ENCODE measurements at regions not wholly inside any gene's neighbourhood (a gene's known extent, or its start where the extent isn't known, plus 50 kb on each side); places are given as distances from the start of the nearest gene placed in this dataset.

DNA sequence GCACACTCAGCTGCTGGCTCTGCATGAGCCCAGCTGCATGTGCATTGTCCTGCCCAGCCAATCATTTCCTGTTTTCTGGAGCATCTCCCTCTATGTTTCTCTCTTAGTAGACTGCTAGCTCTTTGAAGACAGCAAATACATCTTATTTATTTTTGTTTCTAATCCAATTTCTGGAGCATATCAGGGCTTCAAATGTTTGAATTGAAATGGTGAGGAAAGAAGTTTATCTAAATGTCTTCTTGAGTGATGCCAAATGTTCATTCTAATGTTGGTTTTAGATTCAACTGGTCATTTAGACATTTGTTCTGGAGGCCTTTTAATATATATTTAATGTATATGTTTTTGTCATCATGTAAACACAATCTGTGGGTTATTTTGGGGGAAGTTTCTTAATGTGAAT, 141.9 kb downstream of the DNAJB9 start:
- no peak for DNase-seq

DNA sequence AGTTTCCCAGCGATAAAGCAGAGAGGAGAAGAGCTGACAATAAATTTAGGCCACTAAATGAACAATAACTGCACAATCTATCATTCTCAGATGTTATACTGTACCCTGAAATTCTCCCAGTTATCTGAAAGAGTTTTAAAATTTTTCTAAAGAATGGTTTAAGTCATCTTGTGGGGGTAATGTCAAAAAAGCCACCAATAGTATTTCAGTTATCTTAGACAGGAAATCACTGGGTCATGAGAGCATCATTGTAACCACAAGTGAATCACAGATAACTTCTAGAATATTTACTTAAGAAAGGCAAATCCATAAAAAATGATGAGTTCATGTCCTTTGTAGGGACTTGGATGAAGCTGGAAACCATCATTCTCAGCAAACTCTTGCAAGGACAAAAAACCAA, 147.1 kb downstream of the DNAJB9 start:
- no peak for DNase-seq

GRCh38 chr7:108717781-108718180, 148.1 kb downstream of the DNAJB9 start:
- no peak for DNase-seq

DNA sequence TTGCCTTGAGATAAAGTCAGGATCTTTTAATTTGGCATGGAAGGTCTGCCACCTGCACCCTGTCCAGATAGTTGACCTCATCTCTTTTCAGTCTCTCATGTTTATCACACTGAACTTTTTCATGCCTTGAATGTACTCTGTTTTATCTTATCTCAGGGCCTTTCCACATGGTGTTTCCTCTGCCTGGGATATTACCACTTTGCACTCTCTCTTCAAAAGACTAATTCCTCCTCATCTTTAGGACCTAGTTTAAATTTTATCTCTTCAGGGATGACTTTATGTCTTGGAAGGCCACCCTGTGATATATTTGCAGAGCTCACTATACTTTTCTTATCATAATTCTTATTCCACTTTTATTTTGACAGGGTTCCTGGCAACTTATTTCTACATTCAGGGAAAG, 150.0 kb downstream of the DNAJB9 start:
- no peak for DNase-seq

DNA sequence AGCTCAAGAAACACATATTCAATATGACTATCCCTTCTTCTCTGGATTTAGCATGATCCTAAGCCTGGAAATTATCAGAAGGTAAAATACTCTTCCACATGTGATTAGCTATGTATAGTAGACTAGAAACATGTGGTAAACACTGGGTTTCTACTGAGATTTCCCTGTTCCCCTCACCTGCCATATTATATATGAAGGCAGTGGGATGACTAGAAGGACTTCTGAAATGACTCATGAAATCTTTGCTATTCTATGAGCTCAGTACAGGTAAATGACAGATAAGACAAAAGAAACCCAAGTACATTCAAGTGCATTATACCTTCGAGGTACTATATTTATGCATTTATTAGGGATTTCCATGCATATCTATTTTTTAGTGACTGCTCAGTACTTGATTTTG, 152.9 kb downstream of the DNAJB9 start:
- DNase-seq = no peak

DNA sequence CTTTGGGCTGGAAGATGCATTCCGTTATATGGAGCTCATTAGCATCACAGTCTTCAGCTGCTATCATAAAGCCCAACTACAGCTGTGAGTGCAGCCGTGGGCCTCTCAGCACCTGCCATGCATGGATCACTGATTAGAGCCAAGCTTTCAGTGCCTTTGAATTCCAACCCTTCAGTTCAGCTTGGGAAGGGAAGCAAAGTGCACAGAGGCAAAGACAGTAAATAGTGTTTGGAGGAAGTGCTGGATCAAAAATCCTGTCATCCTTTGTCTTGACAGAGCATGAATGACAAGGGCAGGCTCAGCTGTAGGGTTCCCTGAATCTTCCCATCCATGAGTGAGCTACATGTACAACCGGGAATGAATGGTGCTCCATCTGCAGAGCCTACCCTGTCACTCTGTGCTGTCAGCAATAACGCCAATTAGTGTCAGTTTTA, 153.7 kb downstream of the DNAJB9 start:
- no peak for DNase-seq

GRCh38 chr7:108724251-108725100, 154.8 kb downstream of the DNAJB9 start:
- DNase-seq = no peak

DNA sequence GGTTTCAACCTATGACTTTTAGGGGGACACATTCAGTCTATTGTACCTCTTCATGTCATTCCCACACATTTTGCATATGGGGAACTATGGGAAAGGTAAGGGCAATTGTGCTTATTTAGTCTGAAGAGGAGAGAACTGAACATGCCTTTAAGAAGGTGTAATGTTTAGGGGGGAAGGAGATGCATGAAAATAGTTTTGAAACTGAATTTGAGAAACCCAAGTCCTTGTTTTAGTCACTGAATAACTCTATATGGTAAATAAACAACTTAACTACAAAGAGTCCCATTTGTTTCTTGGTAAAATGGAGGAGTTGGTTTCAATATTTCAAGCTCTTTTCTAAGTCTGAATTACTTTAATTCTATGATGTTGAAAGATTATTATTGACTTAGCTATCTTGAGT, 166.1 kb downstream of the DNAJB9 start:
- DNase-seq = no peak

- DNase-seq = no peak
Measured at GRCh38 chr7:108736221-108736891, 166.7 kb downstream of the DNAJB9 start.

- DNase-seq = no peak
Measured at GRCh38 chr7:108770981-108771745, 201.5 kb downstream of the DNAJB9 start.

- DNase-seq = no peak
Measured at GRCh38 chr7:108771853-108772252, 202.2 kb downstream of the DNAJB9 start.

DNA sequence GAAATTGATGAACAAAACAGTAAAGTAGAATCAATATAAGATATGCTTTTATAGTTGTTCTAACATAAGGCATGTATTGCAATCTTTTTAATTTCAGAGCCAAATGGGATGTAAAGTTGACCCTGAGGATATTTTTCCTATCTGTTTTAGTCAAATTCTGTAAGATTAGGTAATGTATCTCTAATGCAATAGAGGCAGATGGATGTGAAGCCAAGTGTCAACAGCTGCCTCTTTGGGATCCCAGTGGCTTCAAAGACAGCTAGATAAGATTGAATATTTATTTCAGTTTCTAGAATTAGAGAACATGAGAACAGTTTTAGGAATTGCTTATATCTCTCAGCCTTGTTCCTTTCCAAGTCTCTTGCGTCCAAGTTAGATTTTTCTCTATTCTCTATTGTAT, 208.3 kb downstream of the DNAJB9 start:
- DNase-seq = no peak

- DNase-seq = no peak
Measured at GRCh38 chr7:108789451-108789850, 219.8 kb downstream of the DNAJB9 start.

DNA sequence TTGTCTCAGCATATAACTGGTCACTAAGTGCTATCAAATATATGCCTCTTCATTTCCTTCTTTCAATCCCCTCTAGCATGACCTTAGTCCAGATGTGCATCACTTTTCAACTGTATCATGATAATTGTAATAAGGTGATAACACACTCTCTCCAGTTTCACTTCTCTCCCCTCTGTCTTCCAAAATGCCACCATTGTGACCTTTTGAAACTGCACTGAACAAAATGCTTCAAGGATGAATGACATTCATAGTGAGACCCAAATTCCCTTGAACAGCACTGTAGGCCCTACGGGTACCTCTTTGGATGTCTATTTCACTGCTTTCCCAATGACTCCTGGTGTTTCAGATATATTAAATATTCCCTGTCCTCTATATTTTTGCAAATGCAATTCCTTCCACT, 224.8 kb downstream of the DNAJB9 start:
- no peak for DNase-seq

- no peak for DNase-seq
Measured at GRCh38 chr7:108802650-108803049, 233.0 kb downstream of the DNAJB9 start.

DNA sequence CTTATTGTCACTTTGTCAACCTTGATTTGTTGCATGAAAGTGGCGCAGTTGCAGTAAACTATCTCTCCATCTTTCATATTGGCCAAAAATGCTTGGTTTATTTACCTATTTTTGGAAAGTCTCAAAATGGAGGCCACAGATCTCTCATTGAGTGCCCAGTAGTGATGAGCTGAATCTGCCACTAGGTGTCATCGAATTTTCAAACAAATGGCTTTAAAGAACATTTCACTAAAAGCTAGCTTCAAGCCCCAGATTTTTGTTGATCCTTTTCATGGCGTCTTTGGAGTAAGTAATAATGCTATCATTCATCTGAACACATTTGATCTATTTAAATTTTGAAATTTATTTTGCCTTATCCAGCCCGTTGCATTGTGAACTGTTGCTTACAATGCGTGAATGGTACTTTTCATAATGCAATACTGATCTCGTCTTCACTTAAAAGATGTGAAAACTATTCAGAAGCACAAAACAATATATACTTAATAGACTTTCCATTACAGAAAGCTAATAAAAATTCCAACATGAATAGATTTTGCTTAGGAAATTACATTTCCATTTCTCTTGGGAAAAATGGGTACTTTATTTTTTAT, 236.2 kb downstream of the DNAJB9 start:
- DNase-seq = no peak

DNA sequence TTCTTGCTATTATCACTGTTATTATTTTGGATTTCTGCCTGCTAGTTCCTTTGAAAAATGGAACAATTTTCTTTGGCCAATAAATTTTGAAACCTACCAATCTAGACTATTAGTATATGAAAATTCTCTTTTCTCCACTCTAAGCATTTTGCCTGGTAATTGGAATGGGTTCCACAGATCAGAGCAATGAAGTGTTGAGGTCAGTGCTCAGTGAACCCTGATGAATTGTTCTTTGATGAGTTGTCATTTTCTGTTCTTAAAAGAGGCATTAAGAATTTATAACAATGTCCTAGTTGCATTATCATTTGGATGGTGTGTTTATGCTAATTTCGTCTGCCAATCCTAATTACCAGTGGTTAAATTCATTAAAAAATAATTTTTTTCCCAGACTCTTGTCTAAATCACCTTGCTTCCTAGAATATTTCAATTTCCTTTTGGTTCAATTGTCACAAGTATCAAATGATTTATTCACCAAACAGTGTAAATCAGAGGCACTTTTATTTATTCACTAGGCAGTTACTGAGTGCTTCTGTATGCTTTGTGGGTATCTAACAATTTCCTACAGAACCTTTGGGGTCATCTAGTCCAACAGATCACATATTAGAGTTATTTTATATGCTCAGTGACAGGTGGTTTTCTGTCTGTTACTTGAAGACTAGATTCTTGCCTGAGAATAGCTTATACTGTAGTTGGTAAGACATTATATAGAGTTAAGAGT, 239.0 kb downstream of the DNAJB9 start:
- no peak for DNase-seq

DNA sequence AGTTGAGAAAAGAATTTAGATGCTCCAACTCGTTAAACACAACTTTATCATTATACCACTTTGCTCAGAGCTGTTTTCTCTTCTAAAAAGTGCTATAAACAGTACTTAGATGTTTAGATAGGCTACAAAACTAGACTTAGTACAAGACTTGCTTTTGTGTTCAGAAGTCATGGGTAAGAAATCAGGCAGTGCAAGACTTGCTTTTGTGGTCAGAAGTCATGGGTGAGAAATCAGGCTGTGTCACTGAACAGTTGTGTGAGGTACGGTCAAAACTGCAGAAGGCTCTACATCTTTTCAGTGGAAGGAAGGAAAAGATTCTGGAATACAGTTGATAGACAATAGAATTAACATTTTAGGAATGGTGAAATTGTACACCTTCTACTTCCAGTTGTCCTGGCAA, 239.7 kb downstream of the DNAJB9 start:
- DNase-seq = no peak

- no peak for DNase-seq
Measured at GRCh38 chr7:108810756-108811385, 241.2 kb downstream of the DNAJB9 start.

DNA sequence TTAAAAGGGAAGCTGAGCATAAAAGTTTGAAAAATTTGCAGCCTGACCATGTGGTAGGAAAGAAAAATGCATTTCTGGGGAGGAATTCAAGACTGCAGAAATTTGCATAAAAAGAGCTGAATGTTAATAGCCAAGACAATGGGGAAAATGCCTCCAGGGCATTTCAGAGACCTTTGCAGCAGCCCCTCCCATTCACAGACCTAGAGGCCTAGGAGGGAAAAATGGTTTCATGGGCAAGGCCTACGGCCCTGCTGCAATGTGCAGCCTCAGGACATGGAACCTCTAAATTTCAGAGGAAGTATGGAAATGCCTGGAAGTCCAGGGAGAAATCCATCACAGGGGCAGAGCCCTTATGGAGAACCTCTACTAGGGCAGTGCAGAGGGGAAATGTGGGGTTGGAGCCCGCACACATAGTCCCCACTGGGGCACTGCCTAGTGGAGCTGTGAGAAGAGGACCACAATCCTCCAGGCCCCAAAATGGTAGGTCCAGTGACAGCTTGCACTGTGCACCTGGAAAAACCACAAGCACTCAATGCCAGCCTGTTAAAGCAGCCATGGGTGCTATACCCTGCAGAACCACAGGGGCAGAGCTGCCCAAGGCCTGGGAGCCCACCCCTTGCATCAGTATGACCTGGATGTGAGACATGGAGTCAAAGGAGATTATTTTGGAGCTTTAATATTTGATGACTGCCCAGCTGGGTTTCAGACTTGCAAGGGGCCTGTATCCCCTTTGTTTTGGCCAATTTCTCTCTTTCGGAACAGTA, 243.8 kb downstream of the DNAJB9 start:
- DNase-seq = no peak

DNA sequence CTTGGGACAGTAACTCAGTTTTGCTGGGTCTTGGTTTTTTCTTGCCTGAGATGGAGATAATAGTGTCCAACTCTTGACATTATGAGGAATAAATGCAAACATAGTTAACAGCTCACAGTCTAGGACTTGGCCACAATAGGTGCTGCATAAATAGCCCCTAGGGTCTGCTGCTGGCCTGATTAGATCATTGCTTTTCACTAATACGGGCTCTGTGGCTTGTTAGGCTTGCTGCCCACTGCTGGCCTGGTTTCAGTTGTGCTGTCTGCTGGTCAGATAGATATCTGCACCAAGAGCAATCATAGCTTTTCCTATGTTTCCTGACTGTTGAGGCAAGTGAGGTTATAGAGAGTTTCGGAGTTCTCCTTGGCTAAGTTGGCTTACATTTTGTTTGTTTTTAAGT, 246.1 kb downstream of the DNAJB9 start:
- no peak for DNase-seq

Data from activated effector memory CD4-positive, alpha-beta T cell treated with anti-CD3 and anti-CD28 coated beads, Interleukin-2, amount 50 U/mL, for 16 hours (primary cell).